ENCODE measurements at regions not wholly inside any gene's neighbourhood (a gene's known extent, or its start where the extent isn't known, plus 50 kb on each side); places are given as distances from the start of the nearest gene placed in this dataset.
"Not testable (repeated sequence)": the region's sequence is repeated elsewhere in the genome, so short reads cannot be mapped to it uniquely, and the experiment has no call there.

DNA sequence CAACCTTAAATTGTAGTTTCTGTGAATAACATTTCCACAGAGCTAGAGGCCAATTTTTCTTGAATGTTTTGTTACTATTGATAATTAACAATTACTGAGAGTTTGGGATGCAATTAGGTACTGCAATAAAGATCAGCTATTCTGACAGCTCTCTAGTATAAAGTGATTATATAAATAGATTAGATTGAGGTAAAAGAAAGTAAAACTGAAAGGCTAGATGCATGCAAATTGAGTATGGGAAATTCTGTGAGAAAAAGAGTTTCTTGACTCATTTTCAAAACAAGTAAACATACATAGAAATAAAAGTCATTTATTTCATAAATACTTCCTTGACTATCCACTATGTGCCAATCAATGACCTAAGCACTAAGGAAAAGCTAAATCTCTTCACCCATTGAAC lies 1087.5 kb upstream of the ATXN8OS start:
- H3K36me3 ChIP-seq = no peaks in the 10 kb centered on the region
- no peak overlapping the region for H3K27ac ChIP-seq
- H3K4me3 ChIP-seq = no peak overlapping the region
- H3K4me1 ChIP-seq = no peaks in the 10 kb centered on the region
- no peaks in the 10 kb centered on the region for H3K27me3 ChIP-seq
- DNase-seq (no peak), ATAC-seq (no peak)
- H3K9me3 ChIP-seq = no peaks in the 10 kb centered on the region
- intact Hi-C loops (cut with DNase I) = no loop called here
- no peak for TF ChIP-seq CTCF (IDR thresholded peaks at IDR 0.05)

DNA sequence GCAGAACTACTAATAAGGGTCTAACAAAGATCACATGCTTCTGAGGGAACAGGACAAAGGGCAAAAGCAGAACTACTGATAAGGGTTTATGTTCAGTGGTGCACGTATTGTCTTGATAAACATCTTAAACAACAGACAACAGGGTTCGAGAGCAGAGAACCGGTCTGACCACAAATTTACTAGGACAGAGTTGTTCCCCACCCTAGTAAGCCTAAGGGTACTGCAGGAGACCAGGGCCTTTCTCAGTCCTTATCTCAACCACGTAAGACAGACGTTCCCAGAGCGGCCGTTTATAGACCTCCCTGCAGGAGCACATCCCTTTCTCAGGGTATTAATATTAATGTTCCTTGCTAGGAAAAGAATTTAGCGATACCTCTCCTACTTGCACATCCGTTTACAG lies 1089.5 kb upstream of the ATXN8OS start:
- H3K36me3 ChIP-seq; DNase-seq; H3K27ac ChIP-seq; H3K4me3 ChIP-seq; intact Hi-C loops (cut with DNase I); H3K4me1 ChIP-seq; H3K9me3 ChIP-seq; ATAC-seq; H3K27me3 ChIP-seq: not testable (repeated sequence)

- TF ChIP-seq CTCF (IDR thresholded peaks at IDR 0.05) = no peak
- DNase-seq (no peak), ATAC-seq (no peak)
- Histone ChIP-seq H3K27me3 (no peaks in the 10 kb centered on the region), H3K9me3 (no peaks in the 10 kb centered on the region), H3K4me1 (no peaks in the 10 kb centered on the region), H3K27ac (no peak overlapping the region), H3K4me3 (no peak overlapping the region), H3K36me3 (no peaks in the 10 kb centered on the region)
- intact Hi-C loops (cut with DNase I) = no loop called here
Observed at GRCh38 chr13:69010789-69011188, 1096.8 kb upstream of the ATXN8OS start.

- no peak for ATAC-seq
- no peak for DNase-seq
- Histone ChIP-seq H3K27ac (no peak overlapping the region), H3K36me3 (no peaks in the 10 kb centered on the region), H3K4me3 (no peak overlapping the region), H3K9me3 (no peaks in the 10 kb centered on the region), H3K27me3 (no peaks in the 10 kb centered on the region), H3K4me1 (no peaks in the 10 kb centered on the region)
- intact Hi-C loops (cut with DNase I) = no loop called here
- TF ChIP-seq CTCF (IDR thresholded peaks at IDR 0.05) = no peak
Observed at GRCh38 chr13:69008499-69008898, 1099.1 kb upstream of the ATXN8OS start.

GRCh38 chr13:68998056-68998455 lies 1109.6 kb upstream of the ATXN8OS start:
- no peaks in the 10 kb centered on the region for H3K36me3 ChIP-seq
- no peak for ATAC-seq
- no peak for TF ChIP-seq CTCF (IDR thresholded peaks at IDR 0.05)
- no peaks in the 10 kb centered on the region for H3K4me1 ChIP-seq
- H3K27ac ChIP-seq = no peak overlapping the region
- no peaks in the 10 kb centered on the region for H3K27me3 ChIP-seq
- H3K9me3 ChIP-seq = no peaks in the 10 kb centered on the region
- DNase-seq = no peak
- no peak overlapping the region for H3K4me3 ChIP-seq
- intact Hi-C loops (cut with DNase I) = no loop called here

DNA sequence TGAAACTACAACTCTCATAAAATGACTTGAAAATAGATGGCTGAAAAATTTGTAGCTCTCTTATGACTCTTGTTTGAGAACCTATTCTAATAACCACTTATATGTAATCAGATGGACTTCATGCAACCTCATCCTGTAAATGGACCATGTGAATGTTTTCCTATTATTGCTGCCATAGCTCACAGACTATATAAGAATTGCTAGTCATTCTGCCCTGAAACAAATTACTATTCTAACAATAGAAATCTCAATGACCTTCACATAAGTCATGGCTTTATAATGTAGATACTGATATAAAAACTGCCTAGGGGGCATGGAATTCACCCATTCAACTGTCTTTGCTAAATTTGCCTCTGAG lies 1111.0 kb upstream of the ATXN8OS start:
- intact Hi-C loops (cut with DNase I) = no loop called here
- ATAC-seq = no peak

More for the DNA sequence above, 1111.0 kb upstream of the ATXN8OS start:
- no peak for TF ChIP-seq CTCF (IDR thresholded peaks at IDR 0.05)
- H3K27me3 ChIP-seq = no peaks in the 10 kb centered on the region
- no peaks in the 10 kb centered on the region for H3K9me3 ChIP-seq
- DNase-seq = no peak
- H3K4me3 ChIP-seq = no peak overlapping the region
- H3K27ac ChIP-seq = no peak overlapping the region
- H3K4me1 ChIP-seq = no peaks in the 10 kb centered on the region
- H3K36me3 ChIP-seq = no peaks in the 10 kb centered on the region
